K562 (cell line): ENCODE measurements at regions not wholly inside any gene's neighbourhood (a gene's known extent, or its start where the extent isn't known, plus 50 kb on each side); places are given as distances from the start of the nearest gene placed in this dataset.

Source experiments
- BHLHE40 ChIP-seq: IDR thresholded peaks from 2 replicates; pipeline ENCODE4 v1.6.1; 2011; ENCODE audit warnings: low read length, improper control_type of control experiment
- CTCF ChIP-seq, 3 experiments: IDR thresholded peaks in 2 of 3; conservative IDR thresholded peaks in 1 of 3; 2 replicates each; pipeline ENCODE4 v1.5.1; 2011 to 2012; ENCODE audit warnings: low read length in 3 of 3, mild to moderate bottlenecking in 3 of 3, control low read depth in 2 of 3, improper control_type of control experiment in 1 of 3, inconsistent platforms in 1 of 3, low read depth in 1 of 3, mixed read lengths in 1 of 3, moderate library complexity in 1 of 3; ENCODE audit not compliant: insufficient read depth in 2 of 3
- EP300 ChIP-seq: IDR thresholded peaks from 2 replicates; pipeline ENCODE4 v1.6.1; 2012; ENCODE audit warnings: low read length, improper control_type of control experiment
- POLR2AphosphoS5 ChIP-seq: IDR thresholded peaks from 2 replicates; pipeline ENCODE4 v1.6.1; 2011; ENCODE audit warnings: mild to moderate bottlenecking, low read depth, low read length, moderate library complexity; ENCODE audit not compliant: control insufficient read depth, insufficient read depth
- RAD21 ChIP-seq, 2 experiments: fragments of 250-450 bp in 1 of 2; fragments of 450-650 bp in 1 of 2; sonication (Bioruptor Pico) in 1 of 2; formaldehyde crosslinking in 1 of 2; IDR thresholded peaks in 1 of 2; conservative IDR thresholded peaks in 1 of 2; 2 replicates each; pipeline versions ENCODE4 v1.4.0 to v1.8.0; 2020 to 2022; ENCODE audit warnings: mild to moderate bottlenecking in 2 of 2, moderate library complexity in 1 of 2
- SUPT5H ChIP-seq: fragments of 450-650 bp; IDR thresholded peaks from 2 replicates; pipeline ENCODE4 v1.6.1; 2016
- TEAD4 ChIP-seq, 2 experiments: sonication (generic) in 1 of 2; formaldehyde crosslinking in 1 of 2; IDR thresholded peaks; 2 replicates each; pipeline versions ENCODE4 v1.6.1 to v1.8.0; 2012 to 2022; ENCODE audit warnings: borderline replicate concordance in 1 of 2, inconsistent platforms in 1 of 2, low read length in 1 of 2, mild to moderate bottlenecking in 1 of 2, missing genetic modification reagents in 1 of 2
- ZNF24 ChIP-seq: fragments of 450-650 bp; IDR thresholded peaks from 2 replicates; pipeline ENCODE4 v1.6.1; 2016
- ZNF584 ChIP-seq: fragments of 200-800 bp; sonication (Bioruptor generic); IDR thresholded peaks from 2 replicates; pipeline ENCODE4 v1.6.1; 2016; ENCODE audit warnings: low read depth, mild to moderate bottlenecking, missing genetic modification characterization, missing compliant biosample characterization
- TF ChIP-seq, protein P1 (sequence below): sonication (generic); formaldehyde crosslinking; IDR thresholded peaks from 2 replicates; pipeline ENCODE4 v1.8.1; 2022; ENCODE audit warnings: missing genetic modification reagents
- TF ChIP-seq, protein P2 (sequence below): IDR thresholded peaks from 2 replicates; pipeline ENCODE4 v1.6.1; 2011; ENCODE audit warnings: borderline replicate concordance, low read depth, mild to moderate bottlenecking, moderate library complexity, low read length; ENCODE audit not compliant: insufficient read depth, poor library complexity, severe bottlenecking

- no peak for TF ChIP-seq CTCF (IDR thresholded peaks at IDR 0.05 in 2 of 3, conservative IDR thresholded peaks at IDR 0.05 in 1 of 3; ENCODE audit: insufficient read depth in 2 of 3, low read depth in 1 of 3, low read length in 3 of 3)
- TF ChIP-seq BHLHE40: no peak
- no peak for TF ChIP-seq SUPT5H
- no peak for TF ChIP-seq ZNF584
- TF ChIP-seq EP300: no peak
- TF ChIP-seq TEAD4 (IDR thresholded peaks at IDR 0.05; ENCODE audit: low read length): no peak
- no peak for TF ChIP-seq TEAD4 (CRISPR knock-in tag; IDR thresholded peaks at IDR 0.05; ENCODE audit: borderline replicate concordance)
- no peak for TF ChIP-seq POLR2AphosphoS5
- TF ChIP-seq RAD21 (CRISPR knock-in tag; conservative IDR thresholded peaks at IDR 0.05 in 1 of 2, IDR thresholded peaks at IDR 0.05 in 1 of 2): no peak
- TF ChIP-seq ZNF24: no peak
- TF ChIP-seq, protein P1, sequence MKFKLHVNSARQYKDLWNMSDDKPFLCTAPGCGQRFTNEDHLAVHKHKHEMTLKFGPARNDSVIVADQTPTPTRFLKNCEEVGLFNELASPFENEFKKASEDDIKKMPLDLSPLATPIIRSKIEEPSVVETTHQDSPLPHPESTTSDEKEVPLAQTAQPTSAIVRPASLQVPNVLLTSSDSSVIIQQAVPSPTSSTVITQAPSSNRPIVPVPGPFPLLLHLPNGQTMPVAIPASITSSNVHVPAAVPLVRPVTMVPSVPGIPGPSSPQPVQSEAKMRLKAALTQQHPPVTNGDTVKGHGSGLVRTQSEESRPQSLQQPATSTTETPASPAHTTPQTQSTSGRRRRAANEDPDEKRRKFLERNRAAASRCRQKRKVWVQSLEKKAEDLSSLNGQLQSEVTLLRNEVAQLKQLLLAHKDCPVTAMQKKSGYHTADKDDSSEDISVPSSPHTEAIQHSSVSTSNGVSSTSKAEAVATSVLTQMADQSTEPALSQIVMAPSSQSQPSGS (CRISPR knock-in tag): no peak
- TF ChIP-seq, protein P2, sequence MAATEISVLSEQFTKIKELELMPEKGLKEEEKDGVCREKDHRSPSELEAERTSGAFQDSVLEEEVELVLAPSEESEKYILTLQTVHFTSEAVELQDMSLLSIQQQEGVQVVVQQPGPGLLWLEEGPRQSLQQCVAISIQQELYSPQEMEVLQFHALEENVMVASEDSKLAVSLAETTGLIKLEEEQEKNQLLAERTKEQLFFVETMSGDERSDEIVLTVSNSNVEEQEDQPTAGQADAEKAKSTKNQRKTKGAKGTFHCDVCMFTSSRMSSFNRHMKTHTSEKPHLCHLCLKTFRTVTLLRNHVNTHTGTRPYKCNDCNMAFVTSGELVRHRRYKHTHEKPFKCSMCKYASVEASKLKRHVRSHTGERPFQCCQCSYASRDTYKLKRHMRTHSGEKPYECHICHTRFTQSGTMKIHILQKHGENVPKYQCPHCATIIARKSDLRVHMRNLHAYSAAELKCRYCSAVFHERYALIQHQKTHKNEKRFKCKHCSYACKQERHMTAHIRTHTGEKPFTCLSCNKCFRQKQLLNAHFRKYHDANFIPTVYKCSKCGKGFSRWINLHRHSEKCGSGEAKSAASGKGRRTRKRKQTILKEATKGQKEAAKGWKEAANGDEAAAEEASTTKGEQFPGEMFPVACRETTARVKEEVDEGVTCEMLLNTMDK: no peak
Measured at GRCh38 chr5:92207151-92207550, 824.0 kb upstream of the ARRDC3 start.
